HG03432 (cell line): ENCODE measurements at regions not wholly inside any gene's neighbourhood (a gene's known extent, or its start where the extent isn't known, plus 50 kb on each side); places are given as distances from the start of the nearest gene placed in this dataset.

ENCODE experiments used
- ATAC-seq: cut with Tn5 transposase; IDR thresholded peaks from one replicate; pipeline ENCODE4 v1.9.1; 2021; ENCODE audit warnings: mild to moderate bottlenecking, moderate library complexity; ENCODE audit not compliant: unreplicated experiment

GRCh38 chr15:81987628-81988027 is 58.2 kb downstream of the MEX3B start:
- no peak for ATAC-seq

GRCh38 chr15:81983497-81983896 is 62.3 kb downstream of the MEX3B start:
- no peak for ATAC-seq

DNA sequence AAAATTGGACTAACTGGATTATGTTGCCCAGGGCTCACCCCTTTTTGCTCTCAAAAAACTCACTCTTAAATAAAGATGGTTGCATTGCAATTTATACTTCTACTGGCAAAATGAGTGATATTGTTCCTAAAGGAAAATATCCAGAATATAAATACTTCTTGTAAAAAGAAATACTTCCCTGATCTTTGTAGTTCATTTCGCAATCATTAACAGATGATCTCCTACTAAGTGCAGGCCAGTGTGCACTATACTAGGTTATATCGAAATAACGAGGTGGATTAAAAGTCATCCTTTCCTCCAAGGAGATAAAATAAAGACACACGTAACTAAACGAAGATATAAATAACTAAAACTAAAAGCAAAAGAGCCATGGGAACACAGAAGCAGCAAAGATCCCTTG is 63.0 kb downstream of the MEX3B start:
- ATAC-seq: no peak

DNA sequence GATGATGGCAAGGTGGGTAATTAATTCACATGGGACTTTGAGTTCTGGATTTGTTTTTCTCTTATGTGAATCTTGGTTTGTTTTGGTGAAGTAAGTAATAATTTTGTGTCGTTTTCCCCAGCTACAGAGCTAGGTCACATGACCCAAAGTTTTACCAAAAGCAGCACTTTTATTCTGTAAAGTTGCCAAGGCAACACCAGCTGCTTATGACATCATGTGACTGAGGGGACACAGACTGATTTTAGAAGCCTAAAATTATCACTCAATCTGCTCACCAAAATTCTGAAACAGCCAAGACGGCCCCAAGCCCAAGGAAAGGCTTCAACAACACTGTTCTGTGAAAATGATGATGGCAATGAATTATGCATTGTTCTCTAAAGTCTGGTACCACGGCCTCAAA is 63.9 kb downstream of the MEX3B start:
- no peak for ATAC-seq

- no peak for ATAC-seq
Observed at GRCh38 chr15:81977464-81977863, 68.4 kb downstream of the MEX3B start.

DNA sequence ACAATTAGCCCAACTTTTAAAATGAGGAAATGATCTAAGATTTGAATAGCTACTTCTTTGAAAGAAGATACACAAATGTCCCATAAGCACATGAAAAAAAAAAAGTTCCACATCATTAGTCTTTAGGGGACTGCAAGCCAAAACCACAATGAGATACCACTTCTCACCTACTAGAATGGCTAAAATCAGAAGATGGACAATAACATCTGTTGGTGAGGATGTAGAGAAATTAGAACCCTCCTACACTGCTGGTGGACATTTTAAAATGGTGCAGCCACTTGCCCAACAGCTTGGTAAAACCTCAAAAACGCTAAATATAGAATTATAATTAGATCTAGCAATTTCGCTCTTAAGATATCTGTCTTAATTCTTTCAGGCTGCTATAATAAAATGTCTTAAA is 77.1 kb downstream of the MEX3B start:
- ATAC-seq: no peak

DNA sequence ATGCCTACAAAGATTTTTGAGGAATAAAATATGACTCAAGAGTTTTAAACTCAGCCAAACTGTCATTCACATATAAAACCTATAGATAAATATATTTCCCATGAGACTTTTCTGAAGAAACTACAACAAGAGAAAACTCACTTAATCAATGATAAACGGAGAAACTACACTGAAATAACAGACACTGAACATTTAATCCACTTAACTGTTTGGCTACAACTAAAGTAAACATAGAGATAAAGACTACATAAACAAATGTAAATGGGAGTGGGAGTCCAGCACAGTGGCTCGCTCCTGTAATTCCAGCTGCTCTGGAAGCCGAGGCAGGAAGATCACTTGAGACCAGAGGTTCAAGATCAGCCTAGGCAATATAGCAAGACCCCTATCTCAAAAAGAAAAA is 79.2 kb downstream of the MEX3B start:
- ATAC-seq: no peak

DNA sequence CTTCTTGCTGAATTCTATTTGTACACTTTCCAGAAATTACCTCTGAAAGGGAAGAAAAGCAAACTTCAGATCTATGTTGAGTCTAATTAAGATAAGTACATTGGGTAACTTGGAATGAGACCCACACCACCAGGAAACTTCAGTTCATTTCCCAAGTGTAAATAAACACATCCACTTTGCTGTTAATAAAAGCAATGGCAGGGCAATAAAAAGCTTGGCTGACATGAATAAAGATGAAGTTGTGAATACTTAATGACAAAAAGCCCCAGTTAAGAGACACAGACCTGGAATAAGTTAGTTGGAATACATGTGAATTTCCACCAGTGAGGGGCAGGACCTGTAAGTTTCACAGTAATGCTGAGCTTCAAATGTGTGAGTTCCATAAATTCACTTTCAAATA is 83.3 kb downstream of the MEX3B start:
- ATAC-seq: no peak

DNA sequence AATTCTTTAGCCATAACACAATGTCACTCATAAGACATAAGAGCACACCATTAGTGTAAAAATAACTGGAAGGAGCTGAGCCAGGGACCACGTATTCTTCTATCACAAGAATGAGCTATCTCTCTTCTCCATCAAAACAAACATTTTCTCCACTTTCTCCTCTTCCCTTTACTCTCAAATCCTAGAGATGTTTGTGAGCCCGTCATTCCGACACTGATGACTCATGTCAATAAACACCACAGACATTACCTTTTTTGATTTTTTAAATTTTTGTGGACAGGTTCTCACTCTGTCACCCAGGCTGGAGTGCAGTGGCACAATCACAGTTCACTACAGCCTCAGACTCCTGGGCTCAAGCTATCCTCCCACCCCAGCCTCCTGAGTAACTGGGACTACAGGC is 86.6 kb downstream of the MEX3B start:
- no peak for ATAC-seq

- ATAC-seq: no peak
Observed at GRCh38 chr15:81957698-81958097, 88.1 kb downstream of the MEX3B start.

DNA sequence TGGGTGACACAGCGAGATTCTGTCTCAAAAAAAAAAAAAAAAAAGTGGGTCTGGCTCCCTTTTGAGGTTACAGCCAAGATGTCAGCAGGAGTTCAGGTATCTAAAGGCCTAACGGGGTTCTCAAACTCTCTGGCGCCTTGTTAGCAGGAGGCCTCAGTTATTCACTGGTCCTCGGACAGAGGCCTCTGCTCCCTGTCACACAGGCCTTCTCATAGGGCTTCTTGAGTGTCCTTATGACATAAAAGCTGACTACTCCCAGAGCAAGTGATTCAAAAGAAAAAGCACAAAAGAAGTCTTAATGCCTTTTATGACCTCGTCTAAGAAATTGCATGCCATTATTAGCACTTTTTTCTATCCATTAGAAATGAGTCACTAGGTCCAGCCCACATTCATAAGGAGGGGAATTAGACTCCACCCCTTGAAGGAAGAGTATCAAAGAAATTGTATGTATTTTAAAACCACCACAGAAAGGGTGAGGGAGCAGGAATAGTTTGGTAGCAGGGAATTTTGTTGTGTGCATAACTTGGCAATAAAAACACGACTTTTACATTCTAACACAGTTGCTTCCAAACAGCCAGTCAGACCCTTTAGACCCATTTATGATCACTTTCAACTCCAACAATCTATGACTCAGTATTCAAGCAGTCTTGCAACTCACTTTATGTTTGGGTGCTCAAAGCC is 90.3 kb downstream of the MEX3B start:
- no peak for ATAC-seq

- ATAC-seq: no peak
Observed at GRCh38 chr15:81954158-81954783, 91.5 kb downstream of the MEX3B start.

- no peak for ATAC-seq
Observed at GRCh38 chr15:81950841-81951414, 94.9 kb downstream of the MEX3B start.

GRCh38 chr15:81948751-81949150 is 97.1 kb downstream of the MEX3B start:
- no peak for ATAC-seq

DNA sequence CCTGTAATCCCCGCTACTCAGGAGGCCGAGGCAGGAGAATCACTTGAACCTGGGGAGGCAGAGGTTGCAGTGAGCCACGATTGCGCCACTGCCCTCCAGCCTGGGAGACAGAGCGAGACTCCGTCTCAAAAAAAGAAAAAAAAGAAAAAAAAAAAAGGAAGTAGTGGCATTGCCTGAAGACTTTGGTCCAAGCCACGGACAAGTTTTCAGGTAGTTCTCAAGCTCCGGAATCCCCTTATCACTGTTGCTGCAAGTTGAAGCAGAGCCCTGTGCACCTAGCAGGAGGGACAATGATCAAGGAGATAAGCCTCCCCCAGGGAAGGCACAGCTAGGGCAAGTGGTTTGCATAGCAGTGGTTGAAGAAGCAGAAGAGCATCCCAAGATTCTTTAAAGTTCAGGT is 97.6 kb downstream of the MEX3B start:
- ATAC-seq: no peak

DNA sequence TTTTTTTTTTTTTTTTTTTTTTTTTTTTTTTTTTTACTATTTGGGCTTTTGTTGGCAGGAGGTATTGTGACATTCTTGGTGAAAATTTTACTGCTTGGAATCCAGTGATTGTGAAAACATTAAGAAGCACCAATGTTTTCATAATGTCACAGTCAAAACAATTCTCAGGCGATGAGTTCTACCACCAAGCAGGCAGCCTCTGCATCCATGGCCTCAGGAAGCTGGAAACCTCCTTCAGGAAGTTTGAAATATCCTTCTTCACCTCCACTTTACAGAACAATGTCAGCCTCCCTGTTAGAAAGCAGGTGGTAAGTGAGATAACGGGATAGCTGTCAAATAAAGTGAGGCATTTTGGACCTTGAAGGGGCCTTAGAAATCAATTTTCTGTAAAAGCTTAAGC is 98.3 kb downstream of the MEX3B start:
- ATAC-seq: no peak

GRCh38 chr15:81945014-81945615 is 100.7 kb downstream of the MEX3B start:
- no peak for ATAC-seq

GRCh38 chr15:81942655-81943195 is 103.1 kb downstream of the MEX3B start:
- ATAC-seq: no peak

DNA sequence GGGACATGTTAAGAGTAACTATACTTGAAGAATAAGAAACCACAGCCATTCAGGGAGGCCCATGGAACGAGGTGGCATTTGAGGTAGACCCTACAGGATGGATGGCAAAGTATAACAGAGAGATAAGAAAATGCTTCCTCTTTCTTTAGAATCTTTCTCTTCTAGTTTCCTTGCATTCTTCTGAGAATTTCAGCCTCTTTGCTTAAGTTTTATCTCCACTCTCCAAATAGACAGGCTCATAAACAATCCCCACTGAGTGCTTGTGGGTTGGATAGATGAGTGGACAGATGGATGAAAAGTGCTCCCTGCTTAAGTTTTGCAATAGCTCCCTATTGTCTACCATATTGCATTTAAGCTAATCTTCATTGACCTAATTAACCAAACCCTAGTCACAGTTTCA is 103.7 kb downstream of the MEX3B start:
- ATAC-seq: no peak

- no peak for ATAC-seq
Observed at GRCh38 chr15:81941479-81941878, 104.3 kb downstream of the MEX3B start.

DNA sequence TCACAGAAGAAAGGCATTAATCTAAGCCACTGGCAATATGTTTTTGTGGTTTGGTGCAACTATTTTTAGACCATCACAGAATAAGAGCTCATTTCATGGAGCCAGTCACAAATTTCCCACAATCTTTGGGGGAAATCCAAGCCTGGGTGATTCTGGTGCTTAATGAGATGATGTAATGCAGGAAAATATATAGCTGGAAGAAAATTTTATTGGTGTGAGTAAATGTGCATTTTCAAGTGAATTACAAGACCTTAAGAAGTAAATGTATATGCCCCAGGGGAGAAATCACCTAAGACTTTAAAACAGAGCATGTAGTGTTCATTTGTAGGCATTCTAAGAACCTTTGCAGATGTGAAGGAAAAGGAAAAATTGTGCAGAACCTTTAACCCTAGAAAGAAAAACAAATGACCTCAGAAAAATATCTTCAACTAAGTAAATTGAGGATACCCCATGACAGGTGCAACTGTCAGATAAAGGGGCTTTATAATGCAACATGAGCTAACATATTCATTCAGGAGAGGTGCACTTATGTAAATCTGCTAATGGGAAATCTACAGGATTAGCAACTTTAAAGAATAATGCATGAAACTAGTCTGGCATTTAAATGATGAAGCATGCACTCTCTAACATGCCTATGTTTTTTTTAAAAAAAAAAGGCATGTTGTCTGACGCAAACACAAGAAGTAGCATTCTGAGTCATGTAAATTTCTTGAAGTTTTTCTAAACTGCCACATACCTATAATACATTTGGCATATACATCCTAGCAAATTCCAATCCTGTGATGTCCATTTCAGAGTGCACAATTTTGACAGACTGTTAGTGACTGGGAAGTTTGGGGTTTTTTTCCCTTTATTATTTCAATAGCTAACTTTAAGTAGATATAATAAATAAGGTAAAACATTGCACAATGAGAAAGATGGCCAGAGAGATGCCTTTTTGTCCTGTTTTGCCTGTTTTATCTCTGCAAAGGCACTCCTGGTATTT is 105.1 kb downstream of the MEX3B start:
- no peak for ATAC-seq
